GM12874 (cell line): ENCODE measurements at regions not wholly inside any gene's neighbourhood (a gene's known extent, or its start where the extent isn't known, plus 50 kb on each side); places are given as distances from the start of the nearest gene placed in this dataset.

Source experiments
- CTCF ChIP-seq: IDR thresholded peaks from 2 replicates; pipeline ENCODE4 v1.5.1; 2011; ENCODE audit warnings: low read depth, mild to moderate bottlenecking, control low read depth, low read length, moderate library complexity; ENCODE audit not compliant: insufficient read depth

- TF ChIP-seq CTCF: no peak
Observed at GRCh38 chrX:36508042-36508441, 500.1 kb upstream of the FAM47C start.

- no peak for TF ChIP-seq CTCF
Observed at GRCh38 chrX:36510736-36511135, 497.4 kb upstream of the FAM47C start.

- no peak for TF ChIP-seq CTCF
Observed at GRCh38 chrX:36528661-36529060, 479.5 kb upstream of the FAM47C start.

GRCh38 chrX:36534900-36535299 is 473.3 kb upstream of the FAM47C start:
- no peak for TF ChIP-seq CTCF

GRCh38 chrX:36543499-36543898 is 464.7 kb upstream of the FAM47C start:
- TF ChIP-seq CTCF: no peak

GRCh38 chrX:36562986-36563385 is 445.2 kb upstream of the FAM47C start:
- TF ChIP-seq CTCF: no peak

- TF ChIP-seq CTCF: no peak
Observed at GRCh38 chrX:36568946-36569345, 439.2 kb upstream of the FAM47C start.

GRCh38 chrX:36573720-36574119 is 434.4 kb upstream of the FAM47C start:
- no peak for TF ChIP-seq CTCF
